ENCODE measurements at regions not wholly inside any gene's neighbourhood (a gene's known extent, or its start where the extent isn't known, plus 50 kb on each side); places are given as distances from the start of the nearest gene placed in this dataset.

- CTCF ChIA-PET = no interaction called here
- no peak overlapping the region for H3K4me2 ChIP-seq (ENCODE audit: low read length)
- H3K79me2 ChIP-seq (ENCODE audit: insufficient read depth, low read length) = no peaks in the 10 kb centered on the region
- intact Hi-C loops (cut with micrococcal nuclease) = no loop called here
- H3K9me2 ChIP-seq (ENCODE audit: insufficient read depth) = no peaks in the 10 kb centered on the region
- no peaks in the 10 kb centered on the region for H3K27me3 ChIP-seq (ENCODE audit: insufficient read depth, low read length)
- H3K27ac ChIP-seq (ENCODE audit: low read depth, low read length) = no peak overlapping the region
- POLR2A ChIA-PET = no interaction called here
- no peaks in the 10 kb centered on the region for H4K20me1 ChIP-seq (ENCODE audit: insufficient read depth)
- no peak overlapping the region for H2AFZ ChIP-seq (ENCODE audit: low read depth, low read length, poor library complexity, severe bottlenecking)
- no peak for DNase-seq (ENCODE audit: low read depth, low spot score)
- TF ChIP-seq TCF7L2 (IDR thresholded peaks at IDR 0.05; ENCODE audit: borderline replicate concordance, extremely low read depth, insufficient read depth, insufficient read length) (no peak), CEBPB (IDR thresholded peaks at IDR 0.05; ENCODE audit: low read depth) (no peak), FOSL1 (IDR thresholded peaks at IDR 0.05; ENCODE audit: low read depth) (no peak), EGR1 (IDR thresholded peaks at IDR 0.05; ENCODE audit: low read depth) (no peak), ELF1 (IDR thresholded peaks at IDR 0.05; ENCODE audit: borderline replicate concordance, low read depth) (no peak), ZNF274 (IDR thresholded peaks at IDR 0.05; ENCODE audit: low read depth, low read length) (no peak), CBX3 (IDR thresholded peaks at IDR 0.05; ENCODE audit: low read depth) (no peak), ZBTB33 (IDR thresholded peaks at IDR 0.05; ENCODE audit: extremely low read depth, insufficient replicate concordance, low read length) (no peak), CTCF (IDR thresholded peaks at IDR 0.05 in 2 of 3, conservative IDR thresholded peaks at IDR 0.05 in 1 of 3; ENCODE audit: borderline replicate concordance in 1 of 3, insufficient read depth in 1 of 3, low read depth in 2 of 3, low read length in 2 of 3) (no peak), POLR2A (IDR thresholded peaks at IDR 0.05; ENCODE audit: borderline replicate concordance, extremely low read depth, insufficient read depth, insufficient read length) (no peak), ZFX (IDR thresholded peaks at IDR 0.05) (no peak), REST (IDR thresholded peaks at IDR 0.05; ENCODE audit: low read depth) (no peak), RAD21 (IDR thresholded peaks at IDR 0.05; ENCODE audit: low read depth) (no peak), SP1 (IDR thresholded peaks at IDR 0.05; ENCODE audit: low read depth) (no peak), ATF3 (IDR thresholded peaks at IDR 0.05) (no peak), SIN3A (IDR thresholded peaks at IDR 0.05; ENCODE audit: low read depth) (no peak), SRF (IDR thresholded peaks at IDR 0.05; ENCODE audit: low read depth) (no peak), JUND (IDR thresholded peaks at IDR 0.05) (no peak), MAX (IDR thresholded peaks at IDR 0.05) (no peak), EZH2phosphoT487 (IDR thresholded peaks at IDR 0.05; ENCODE audit: borderline replicate concordance) (no peak)
- RAD21 ChIA-PET (ENCODE audit: low non-redundant PET in 1 of 2, low total read pairs in 2 of 2, uncharacterized antibody in 2 of 2, unreplicated experiment in 2 of 2) = no interaction called here
- no peak overlapping the region for H3K9ac ChIP-seq (ENCODE audit: low read length)
- no peak overlapping the region for H3K4me3 ChIP-seq (replicated peaks in 1 of 2; ENCODE audit: low read depth in 1 of 2, low read length in 2 of 2)
- no peaks in the 10 kb centered on the region for H3K36me3 ChIP-seq (ENCODE audit: control insufficient read depth in 1 of 2, insufficient read depth in 2 of 2, low read length in 2 of 2)
- ATAC-seq = no peak
- H3K9me3 ChIP-seq (ENCODE audit: control insufficient read depth in 1 of 2, insufficient read depth in 1 of 2, low read depth in 1 of 2, low read length in 2 of 2) = no peaks in the 10 kb centered on the region
- BruUV-seq (replicated peaks) = no TSS peak
- no peaks in the 10 kb centered on the region for H3K4me1 ChIP-seq (ENCODE audit: control insufficient read depth in 1 of 2, insufficient read depth in 2 of 2, low read length in 2 of 2)
Measured at GRCh38 chr3:162945626-162946025, 1449.0 kb downstream of the OTOL1 start.

Data from HCT116 (cell line).